ENCODE measurements at regions not wholly inside any gene's neighbourhood (a gene's known extent, or its start where the extent isn't known, plus 50 kb on each side); places are given as distances from the start of the nearest gene placed in this dataset.

DNA sequence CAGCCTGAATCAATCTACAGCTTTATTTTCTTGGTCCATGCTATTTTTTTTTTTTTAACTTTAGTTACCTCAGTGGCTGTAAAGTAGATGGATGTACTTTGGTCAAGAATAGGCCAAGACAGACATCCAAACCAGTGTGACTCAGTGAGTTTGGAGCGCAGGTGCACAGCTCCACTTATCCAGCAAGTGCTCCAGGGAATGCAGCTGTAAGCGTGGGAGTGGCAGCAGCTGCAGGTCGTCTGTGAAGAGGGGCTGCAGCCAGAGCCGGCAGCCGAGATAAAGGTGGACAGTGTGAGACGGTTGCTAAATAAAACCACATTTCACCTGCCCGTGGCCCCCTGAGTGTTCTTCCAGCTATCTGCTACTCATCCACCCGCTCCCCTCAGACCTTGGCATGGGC lies 1018.7 kb downstream of the AACS start:
- no peak for TF ChIP-seq EZH2 (IDR thresholded peaks at IDR 0.05; ENCODE audit: low read depth)
- TF ChIP-seq, protein P1, sequence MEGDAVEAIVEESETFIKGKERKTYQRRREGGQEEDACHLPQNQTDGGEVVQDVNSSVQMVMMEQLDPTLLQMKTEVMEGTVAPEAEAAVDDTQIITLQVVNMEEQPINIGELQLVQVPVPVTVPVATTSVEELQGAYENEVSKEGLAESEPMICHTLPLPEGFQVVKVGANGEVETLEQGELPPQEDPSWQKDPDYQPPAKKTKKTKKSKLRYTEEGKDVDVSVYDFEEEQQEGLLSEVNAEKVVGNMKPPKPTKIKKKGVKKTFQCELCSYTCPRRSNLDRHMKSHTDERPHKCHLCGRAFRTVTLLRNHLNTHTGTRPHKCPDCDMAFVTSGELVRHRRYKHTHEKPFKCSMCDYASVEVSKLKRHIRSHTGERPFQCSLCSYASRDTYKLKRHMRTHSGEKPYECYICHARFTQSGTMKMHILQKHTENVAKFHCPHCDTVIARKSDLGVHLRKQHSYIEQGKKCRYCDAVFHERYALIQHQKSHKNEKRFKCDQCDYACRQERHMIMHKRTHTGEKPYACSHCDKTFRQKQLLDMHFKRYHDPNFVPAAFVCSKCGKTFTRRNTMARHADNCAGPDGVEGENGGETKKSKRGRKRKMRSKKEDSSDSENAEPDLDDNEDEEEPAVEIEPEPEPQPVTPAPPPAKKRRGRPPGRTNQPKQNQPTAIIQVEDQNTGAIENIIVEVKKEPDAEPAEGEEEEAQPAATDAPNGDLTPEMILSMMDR (conservative IDR thresholded peaks at IDR 0.05), result no peak
- CTCF ChIA-PET, result no interaction called here

DNA sequence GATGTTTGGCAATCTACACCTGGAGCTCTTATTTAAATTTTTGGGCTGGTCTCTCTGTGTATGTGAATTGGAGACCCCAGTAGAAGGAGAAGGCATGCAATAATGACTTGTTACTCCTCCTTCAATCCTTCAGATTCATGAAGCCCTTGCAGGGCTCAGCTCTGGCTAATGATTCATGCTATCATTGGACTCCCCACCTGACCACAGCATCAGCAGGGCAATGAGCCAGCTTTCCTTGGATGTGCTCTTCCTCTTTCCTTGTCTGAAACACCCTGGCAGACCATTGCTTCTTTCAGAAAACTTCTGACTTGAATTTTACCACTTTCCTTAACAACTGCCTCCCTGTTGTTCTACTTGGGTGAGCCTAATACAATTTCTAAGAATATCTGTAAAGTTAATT lies 1019.2 kb downstream of the AACS start:
- no TSS peak for BruUV-seq (replicated peaks)
- no peak for DNase-seq
- no peaks in the 10 kb centered on the region for H3K9me2 ChIP-seq (ENCODE audit: insufficient read depth)
- POLR2A ChIA-PET (ENCODE audit: unreplicated experiment), result no interaction called here
- no peak overlapping the region for H3K4me2 ChIP-seq
- CTCF ChIA-PET, result no interaction called here
- no peaks in the 10 kb centered on the region for H3F3A ChIP-seq (ENCODE audit: insufficient read depth, low read depth)
- no peaks in the 10 kb centered on the region for H3K4me1 ChIP-seq (replicated peaks; ENCODE audit: insufficient read depth)
- TF ChIP-seq EZH2 (IDR thresholded peaks at IDR 0.05; ENCODE audit: low read depth), result no peak
- TF ChIP-seq, protein P1 (conservative IDR thresholded peaks at IDR 0.05), result no peak
- H3K36me3 ChIP-seq (ENCODE audit: low read depth), result no peaks in the 10 kb centered on the region
- H3K4me3 ChIP-seq, result no peak overlapping the region
- intact Hi-C loops (cut with micrococcal nuclease; ENCODE audit: unreplicated experiment), result no loop called here
- H3K9me3 ChIP-seq (ENCODE audit: insufficient read depth, low read depth), result no peaks in the 10 kb centered on the region
- H3K27me3 ChIP-seq (ENCODE audit: insufficient read depth, low read depth), result no peaks in the 10 kb centered on the region
- no peaks in the 10 kb centered on the region for H3K79me2 ChIP-seq (ENCODE audit: low read depth)
- no peak overlapping the region for H3K27ac ChIP-seq
- H2AFZ ChIP-seq, result no peak overlapping the region
- H4K20me1 ChIP-seq (ENCODE audit: insufficient read depth), result no peaks in the 10 kb centered on the region

More for the DNA sequence above, 1018.7 kb downstream of the AACS start:
- no peak overlapping the region for H3K4me2 ChIP-seq
- H3K4me1 ChIP-seq (replicated peaks; ENCODE audit: insufficient read depth), result no peaks in the 10 kb centered on the region
- no peaks in the 10 kb centered on the region for H3F3A ChIP-seq (ENCODE audit: insufficient read depth, low read depth)
- POLR2A ChIA-PET (ENCODE audit: unreplicated experiment), result no interaction called here
- intact Hi-C loops (cut with micrococcal nuclease; ENCODE audit: unreplicated experiment), result no loop called here
- no peaks in the 10 kb centered on the region for H3K9me2 ChIP-seq (ENCODE audit: insufficient read depth)
- no peak overlapping the region for H3K4me3 ChIP-seq
- no peaks in the 10 kb centered on the region for H3K27me3 ChIP-seq (ENCODE audit: insufficient read depth, low read depth)
- no peaks in the 10 kb centered on the region for H3K36me3 ChIP-seq (ENCODE audit: low read depth)
- DNase-seq, result no peak
- H3K27ac ChIP-seq, result no peak overlapping the region
- no peaks in the 10 kb centered on the region for H4K20me1 ChIP-seq (ENCODE audit: insufficient read depth)
- no peak overlapping the region for H2AFZ ChIP-seq
- no peaks in the 10 kb centered on the region for H3K9me3 ChIP-seq (ENCODE audit: insufficient read depth, low read depth)
- H3K79me2 ChIP-seq (ENCODE audit: low read depth), result no peaks in the 10 kb centered on the region
- BruUV-seq (replicated peaks), result no TSS peak

DNA sequence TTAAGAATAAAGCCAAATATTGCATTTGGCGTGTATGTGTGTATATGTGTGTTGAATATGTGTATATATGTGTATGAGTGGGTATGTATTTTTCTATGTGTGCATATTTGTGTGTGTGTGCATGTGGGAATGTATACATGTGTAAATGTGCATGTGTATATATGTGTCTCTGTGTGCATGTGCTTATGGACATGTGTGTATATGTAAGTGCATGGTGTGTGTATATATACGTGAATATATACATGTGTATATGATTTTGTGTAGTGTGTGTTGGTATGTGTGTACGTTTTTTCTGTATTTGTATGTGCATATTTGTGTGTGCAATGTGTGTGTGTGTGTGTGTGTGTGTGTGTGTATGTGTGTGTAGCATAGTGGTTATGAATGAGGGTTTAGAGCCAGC lies 1021.0 kb downstream of the AACS start:
- H3K79me2 ChIP-seq (ENCODE audit: low read depth), result no peaks in the 10 kb centered on the region
- no peak overlapping the region for H3K4me3 ChIP-seq
- no peak for DNase-seq
- intact Hi-C loops (cut with micrococcal nuclease; ENCODE audit: unreplicated experiment), result no loop called here
- BruUV-seq (replicated peaks), result no TSS peak
- ChIA-PET CTCF (no interaction called here), POLR2A (ENCODE audit: unreplicated experiment) (no interaction called here)
- TF ChIP-seq EZH2 (IDR thresholded peaks at IDR 0.05; ENCODE audit: low read depth), result no peak
- TF ChIP-seq, protein P1 (conservative IDR thresholded peaks at IDR 0.05), result no peak
- no peaks in the 10 kb centered on the region for H3K4me1 ChIP-seq (replicated peaks; ENCODE audit: insufficient read depth)
- no peaks in the 10 kb centered on the region for H4K20me1 ChIP-seq (ENCODE audit: insufficient read depth)
- no peaks in the 10 kb centered on the region for H3K9me2 ChIP-seq (ENCODE audit: insufficient read depth)
- H3K36me3 ChIP-seq (ENCODE audit: low read depth), result no peaks in the 10 kb centered on the region
- H3K4me2 ChIP-seq, result no peak overlapping the region
- H3F3A ChIP-seq (ENCODE audit: insufficient read depth, low read depth), result no peaks in the 10 kb centered on the region
- no peaks in the 10 kb centered on the region for H3K9me3 ChIP-seq (ENCODE audit: insufficient read depth, low read depth)
- H3K27ac ChIP-seq, result no peak overlapping the region
- H3K27me3 ChIP-seq (ENCODE audit: insufficient read depth, low read depth), result peaks cover 3% of the 10 kb centered on the region; the same call in 1 of the 2 replicates
- no peak overlapping the region for H2AFZ ChIP-seq
